ENCODE measurements at regions not wholly inside any gene's neighbourhood (a gene's known extent, or its start where the extent isn't known, plus 50 kb on each side); places are given as distances from the start of the nearest gene placed in this dataset.

DNA sequence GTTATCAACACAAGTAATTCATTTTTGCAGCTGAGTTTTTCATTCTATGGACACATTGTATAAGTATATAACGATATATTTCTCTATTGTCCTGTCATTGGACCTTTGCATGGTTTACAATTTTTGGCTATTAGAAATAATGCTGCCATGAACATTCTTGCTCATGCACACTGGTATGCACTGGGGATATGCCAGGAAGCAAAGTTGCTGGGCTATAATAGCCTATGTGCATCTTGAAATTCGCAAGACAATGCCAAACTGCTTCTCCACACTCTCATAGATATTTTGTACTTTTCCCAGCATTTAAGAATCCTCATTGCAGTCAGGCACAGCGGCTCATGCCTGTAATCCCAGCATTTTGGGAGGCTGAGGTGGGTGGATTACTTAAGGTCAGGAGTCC is 852.6 kb upstream of the ID2 start:
- peaks cover 2 to 16% of the 10 kb centered on the region in 2 donors for H3K4me1 Mint-ChIP-seq (ENCODE audit: low read depth in 2 of 2)
- no peaks in the 10 kb centered on the region for H3K9me3 Mint-ChIP-seq
- DNase-seq = no peak
- no peak for ATAC-seq (replicated peaks)
- no peak overlapping the region for H3K4me3 Mint-ChIP-seq
- H3K27me3 Mint-ChIP-seq = peaks cover 0 to 8% of the 10 kb centered on the region in 2 donors
- no peak overlapping the region for H3K27ac Mint-ChIP-seq
- H3K36me3 Mint-ChIP-seq (ENCODE audit: insufficient read depth) = peaks cover 2% of the 10 kb centered on the region

DNA sequence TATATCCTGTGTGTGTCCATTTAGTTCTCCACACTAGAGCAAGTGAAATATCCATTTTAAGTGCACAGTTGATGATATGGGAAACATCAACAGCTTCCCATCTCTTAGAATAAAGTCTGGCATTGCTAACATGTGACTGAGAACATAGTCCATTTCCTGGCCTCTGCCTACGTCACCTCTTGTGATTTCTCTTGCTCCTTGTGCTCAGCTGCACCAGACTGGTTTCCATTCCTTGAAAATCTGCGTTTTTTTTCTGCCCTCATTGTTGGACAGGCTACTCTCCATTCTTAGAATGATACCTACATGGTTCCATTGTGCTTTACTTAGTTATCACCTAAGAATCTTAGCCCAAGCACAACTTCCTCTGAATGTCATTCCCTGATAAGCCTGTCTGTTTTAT is 851.2 kb upstream of the ID2 start:
- Mint-ChIP-seq H3K9me3 (no peaks in the 10 kb centered on the region), H3K36me3 (ENCODE audit: insufficient read depth) (peaks cover 1% of the 10 kb centered on the region), H3K27me3 (peaks cover 0 to 8% of the 10 kb centered on the region in 2 donors), H3K4me3 (no peak overlapping the region), H3K4me1 (ENCODE audit: low read depth in 2 of 2) (peaks cover 2 to 17% of the 10 kb centered on the region in 2 donors), H3K27ac (no peak overlapping the region)
- no peak for DNase-seq
- ATAC-seq (replicated peaks) = no peak

DNA sequence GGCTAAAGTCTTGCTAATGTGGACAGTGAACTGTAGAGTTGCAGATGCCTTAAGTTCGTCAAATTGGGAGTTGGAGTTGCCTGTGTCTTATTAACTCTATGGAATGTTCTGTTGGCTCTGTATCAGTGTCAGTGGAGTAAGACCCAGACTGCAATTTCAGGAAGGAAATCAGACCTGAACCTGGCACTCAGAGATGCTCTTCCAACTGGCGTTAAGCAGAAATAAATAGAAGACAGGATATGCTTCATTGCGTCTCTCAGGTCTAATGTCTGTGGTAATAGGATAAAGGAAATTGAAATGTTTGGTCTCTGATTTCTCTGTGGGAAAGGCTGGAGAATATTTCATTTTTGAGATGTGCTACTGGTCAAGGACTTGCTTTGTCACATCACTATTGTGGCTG is 846.7 kb upstream of the ID2 start:
- H3K36me3 Mint-ChIP-seq (ENCODE audit: insufficient read depth) = no peaks in the 10 kb centered on the region
- H3K27ac Mint-ChIP-seq = peak overlapping the region in 1 of 2 donors; percentile 18
- H3K4me3 Mint-ChIP-seq = no peak overlapping the region
- H3K27me3 Mint-ChIP-seq = peaks cover 0 to 17% of the 10 kb centered on the region in 2 donors
- no peaks in the 10 kb centered on the region for H3K9me3 Mint-ChIP-seq
- ATAC-seq (replicated peaks) (no peak), DNase-seq (no peak)
- H3K4me1 Mint-ChIP-seq (ENCODE audit: low read depth in 2 of 2) = peaks cover 0 to 3% of the 10 kb centered on the region in 2 donors

DNA sequence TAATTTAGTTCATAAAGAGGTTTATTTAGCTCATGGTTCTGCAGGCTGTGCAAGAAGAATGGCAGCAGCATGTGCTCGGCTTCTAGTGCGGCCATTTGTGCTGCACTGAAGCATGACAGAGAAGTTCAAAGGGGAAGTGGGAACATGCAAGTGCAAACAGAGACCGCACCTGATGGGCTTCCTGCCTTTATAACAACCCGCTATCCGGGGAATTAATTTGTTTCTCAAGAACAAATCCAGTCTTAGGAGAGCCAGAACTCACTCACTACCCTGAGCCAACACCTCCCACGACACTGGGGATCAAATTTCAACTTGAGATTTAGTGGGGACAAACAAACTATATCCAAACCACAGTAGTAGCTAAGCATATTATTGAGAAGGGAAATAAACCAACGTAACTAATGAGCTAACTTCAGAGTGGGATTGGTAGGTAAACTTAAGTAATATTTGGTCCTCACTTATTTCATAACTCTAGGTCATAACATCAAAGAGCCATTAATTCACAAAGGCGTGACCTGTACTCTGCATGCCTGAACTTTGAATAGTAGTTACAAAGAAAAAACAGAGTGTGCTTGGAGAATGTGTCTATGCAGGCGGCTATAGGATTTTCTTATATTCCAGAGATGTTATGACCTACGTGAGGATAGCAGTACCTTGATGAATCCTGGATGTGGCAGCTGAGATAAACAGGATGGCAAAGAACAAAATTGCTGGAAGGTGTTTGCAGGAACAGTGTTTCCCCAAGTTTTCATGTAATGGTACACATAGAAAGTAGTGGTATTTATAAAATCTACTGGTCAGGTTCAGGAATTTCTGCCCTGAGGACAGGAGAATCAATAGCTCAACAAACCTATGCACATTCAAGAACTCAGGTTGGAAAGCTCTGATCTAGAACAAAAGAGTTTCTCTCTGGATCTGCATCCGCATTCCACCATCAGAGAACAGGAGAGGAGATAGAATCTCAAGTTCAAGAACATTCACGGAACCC is 845.9 kb upstream of the ID2 start:
- ATAC-seq (replicated peaks) (no peak), DNase-seq (no peak)
- Mint-ChIP-seq H3K27me3 (peaks cover 0 to 17% of the 10 kb centered on the region in 2 donors), H3K27ac (peak overlapping the region in 1 of 2 donors; percentile 18), H3K9me3 (no peaks in the 10 kb centered on the region), H3K36me3 (ENCODE audit: insufficient read depth) (no peaks in the 10 kb centered on the region), H3K4me1 (ENCODE audit: low read depth in 2 of 2) (peaks cover under 1 to 3% of the 10 kb centered on the region in 2 donors), H3K4me3 (no peak overlapping the region)

DNA sequence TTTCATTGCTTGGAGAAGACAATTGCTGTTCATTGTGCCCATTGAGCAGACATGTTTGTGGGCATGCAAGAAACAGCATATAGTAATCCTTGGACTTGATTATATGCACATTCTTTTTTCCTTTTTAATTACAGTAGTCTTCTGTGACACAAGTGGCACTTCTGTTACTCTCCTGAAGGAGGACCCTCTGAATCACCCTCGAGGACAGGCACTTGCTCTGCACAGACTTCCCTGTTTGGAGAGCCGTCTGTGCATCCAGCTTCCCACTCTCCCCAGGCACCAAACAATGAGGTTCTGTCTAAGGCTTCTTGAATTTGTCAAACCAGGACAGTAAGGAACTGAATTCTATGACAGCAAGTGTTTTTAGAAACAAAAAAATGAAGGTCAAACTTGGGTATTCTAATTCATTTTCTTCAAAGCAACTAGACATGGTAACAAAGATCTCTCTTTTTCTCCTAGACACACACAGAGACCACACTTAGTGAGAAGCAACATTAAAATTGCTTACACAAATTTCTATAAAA is 844.6 kb upstream of the ID2 start:
- Mint-ChIP-seq H3K4me3 (no peak overlapping the region), H3K27ac (no peak overlapping the region), H3K9me3 (no peaks in the 10 kb centered on the region), H3K36me3 (ENCODE audit: insufficient read depth) (no peaks in the 10 kb centered on the region), H3K27me3 (peaks cover 0 to 17% of the 10 kb centered on the region in 2 donors), H3K4me1 (ENCODE audit: low read depth in 2 of 2) (peaks cover 3 to 4% of the 10 kb centered on the region in 2 donors)
- ATAC-seq (replicated peaks) (no peak), DNase-seq (no peak)

DNA sequence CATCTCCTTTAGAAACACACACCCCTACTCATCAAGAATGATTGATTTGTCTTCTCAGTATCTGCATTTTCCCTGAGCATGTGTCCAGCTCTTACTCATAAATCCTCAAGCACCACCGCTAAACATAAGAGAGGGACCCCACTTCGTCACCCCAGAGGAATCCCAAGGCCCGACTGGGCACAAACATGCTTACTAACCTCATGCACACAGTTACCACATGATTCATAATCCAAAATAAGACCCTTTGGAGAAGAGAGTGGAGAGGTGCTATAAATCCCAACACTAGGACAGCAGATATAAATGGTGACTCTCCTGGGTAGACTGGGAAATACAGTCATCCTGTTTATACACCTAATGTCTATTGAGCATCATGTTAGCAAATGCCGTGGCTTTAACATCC is 843.2 kb upstream of the ID2 start:
- H3K27ac Mint-ChIP-seq = no peak overlapping the region
- peaks cover 3 to 4% of the 10 kb centered on the region in 2 donors for H3K4me1 Mint-ChIP-seq (ENCODE audit: low read depth in 2 of 2)
- H3K4me3 Mint-ChIP-seq = no peak overlapping the region
- H3K36me3 Mint-ChIP-seq (ENCODE audit: insufficient read depth) = no peaks in the 10 kb centered on the region
- H3K9me3 Mint-ChIP-seq = no peaks in the 10 kb centered on the region
- H3K27me3 Mint-ChIP-seq = peaks cover 0 to 9% of the 10 kb centered on the region in 2 donors
- ATAC-seq (replicated peaks) = no peak
- no peak for DNase-seq

DNA sequence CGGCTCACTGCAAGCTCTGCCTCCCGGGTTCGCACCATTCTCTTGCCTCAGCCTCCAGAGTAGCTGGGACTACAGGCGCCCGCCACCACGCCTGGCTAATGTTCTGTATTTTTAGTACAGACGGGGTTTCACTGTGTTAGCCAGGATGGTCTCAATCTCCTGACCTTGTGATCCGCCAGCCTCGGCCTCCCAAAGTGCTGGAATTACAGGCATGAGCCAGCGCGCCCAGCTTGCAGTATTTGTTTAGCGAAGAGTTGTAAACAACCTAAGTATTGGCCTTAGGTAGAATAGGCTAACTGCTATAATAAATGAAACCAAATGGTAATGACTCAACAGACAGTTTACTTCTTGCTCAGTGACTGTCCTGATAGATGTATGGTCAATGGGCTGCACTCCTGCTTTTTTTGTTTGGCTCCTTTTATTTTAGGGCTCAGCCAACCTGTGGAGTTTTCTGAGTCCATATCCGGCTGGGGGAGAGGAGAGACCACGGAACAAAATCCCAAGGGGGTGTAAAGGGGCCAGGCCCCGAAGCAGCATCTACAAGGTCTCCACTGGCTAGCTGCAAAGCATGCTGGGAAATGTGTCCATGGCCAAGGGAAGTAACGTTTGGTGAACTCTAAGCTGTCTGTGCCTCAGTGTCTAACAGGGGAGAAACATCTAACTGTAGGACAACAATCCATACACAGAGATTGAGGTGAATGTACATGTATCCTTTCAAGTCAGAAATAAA is 841.0 kb upstream of the ID2 start:
- peaks cover 0 to 4% of the 10 kb centered on the region in 2 donors for H3K4me1 Mint-ChIP-seq (ENCODE audit: low read depth in 2 of 2)
- no peak for ATAC-seq (replicated peaks)
- no peak overlapping the region for H3K27ac Mint-ChIP-seq
- DNase-seq = no peak
- no peaks in the 10 kb centered on the region for H3K9me3 Mint-ChIP-seq
- no peak overlapping the region for H3K4me3 Mint-ChIP-seq
- H3K27me3 Mint-ChIP-seq = peaks cover 0 to 9% of the 10 kb centered on the region in 2 donors
- no peaks in the 10 kb centered on the region for H3K36me3 Mint-ChIP-seq (ENCODE audit: insufficient read depth)

DNA sequence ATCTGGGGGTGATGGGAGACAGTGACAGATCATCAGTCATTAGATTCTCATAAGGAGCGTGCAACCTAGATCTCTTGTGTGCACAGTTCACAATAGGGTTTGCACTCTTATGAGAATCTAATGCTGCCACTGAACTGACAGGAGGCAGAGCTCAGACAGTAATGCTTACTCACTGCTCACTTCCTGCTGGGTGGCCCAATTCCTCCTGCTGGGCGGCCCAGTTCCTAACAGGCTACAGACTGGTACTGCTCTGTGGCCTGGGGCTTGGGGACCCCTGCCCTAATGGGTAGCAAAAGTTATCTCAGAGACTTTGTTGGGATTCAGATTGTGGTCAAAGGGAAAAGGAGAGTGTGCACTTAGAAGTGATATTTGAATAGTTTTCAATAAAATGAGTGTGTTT is 840.1 kb upstream of the ID2 start:
- Mint-ChIP-seq H3K27ac (peak overlapping the region in 1 of 2 donors; percentile 44), H3K9me3 (no peaks in the 10 kb centered on the region), H3K4me1 (ENCODE audit: low read depth in 2 of 2) (peaks cover 0 to 4% of the 10 kb centered on the region in 2 donors), H3K27me3 (peaks cover 0 to 9% of the 10 kb centered on the region in 2 donors), H3K4me3 (no peak overlapping the region), H3K36me3 (ENCODE audit: insufficient read depth) (no peaks in the 10 kb centered on the region)
- ATAC-seq (replicated peaks) = peak; percentile 54
- DNase-seq = no peak

DNA sequence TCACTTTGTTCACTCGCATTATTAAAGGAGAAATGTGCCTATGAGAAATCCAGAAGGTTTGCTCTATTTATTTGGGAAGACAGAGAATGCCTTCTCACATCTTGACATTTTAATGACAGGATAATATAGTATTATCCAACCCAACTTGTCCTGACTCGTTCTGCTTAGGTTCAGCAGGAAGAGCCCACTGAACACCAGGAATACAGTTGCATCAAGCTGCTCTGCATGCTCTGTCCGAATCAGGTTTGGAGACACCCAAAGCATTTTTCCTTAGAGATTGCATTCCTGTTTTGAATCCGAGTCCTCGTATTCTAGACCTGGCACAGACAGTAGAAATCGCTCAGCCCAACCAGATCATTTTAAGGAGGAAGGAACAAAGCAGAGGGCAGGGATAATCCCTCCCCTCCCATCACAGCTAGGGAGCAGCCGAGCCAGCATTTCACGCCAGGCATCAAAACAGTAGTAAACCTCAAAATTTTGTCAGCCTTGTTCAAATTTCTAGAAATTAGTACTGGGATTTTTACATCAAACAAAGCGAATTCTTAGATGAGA is 837.4 kb upstream of the ID2 start:
- H3K9me3 Mint-ChIP-seq = no peaks in the 10 kb centered on the region
- DNase-seq = no peak
- H3K27ac Mint-ChIP-seq = no peak overlapping the region

DNA sequence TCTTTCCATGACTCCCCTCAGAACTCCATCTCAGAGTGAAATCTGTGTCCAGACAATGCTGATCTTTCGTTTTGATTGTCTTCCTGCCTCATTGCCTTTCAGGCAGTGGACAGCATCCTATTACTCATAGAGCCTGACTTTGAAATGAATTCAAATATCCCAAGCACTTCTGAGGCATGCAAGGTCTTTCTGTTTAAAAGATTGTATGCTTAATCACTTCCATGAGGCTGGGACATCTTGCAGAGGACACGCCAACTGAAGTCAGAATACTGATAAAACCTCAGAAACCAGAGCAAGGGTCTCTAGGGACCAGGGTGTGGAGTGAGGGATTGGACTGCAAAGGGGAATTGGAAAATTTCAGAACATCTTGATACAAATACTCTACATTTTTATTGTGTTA is 836.5 kb upstream of the ID2 start:
- Mint-ChIP-seq H3K27ac (no peak overlapping the region), H3K36me3 (ENCODE audit: insufficient read depth) (no peaks in the 10 kb centered on the region), H3K4me3 (no peak overlapping the region), H3K9me3 (no peaks in the 10 kb centered on the region), H3K4me1 (ENCODE audit: low read depth in 2 of 2) (peaks cover 10% of the 10 kb centered on the region in 2 donors), H3K27me3 (peaks cover 0 to 4% of the 10 kb centered on the region in 2 donors)
- no peak for DNase-seq
- ATAC-seq (replicated peaks) = no peak

More for the DNA sequence above, 837.4 kb upstream of the ID2 start:
- ATAC-seq (replicated peaks) = no peak
- Mint-ChIP-seq H3K4me1 (ENCODE audit: low read depth in 2 of 2) (peaks cover 10% of the 10 kb centered on the region in 2 donors), H3K4me3 (no peak overlapping the region), H3K27me3 (no peaks in the 10 kb centered on the region), H3K36me3 (ENCODE audit: insufficient read depth) (no peaks in the 10 kb centered on the region)

DNA sequence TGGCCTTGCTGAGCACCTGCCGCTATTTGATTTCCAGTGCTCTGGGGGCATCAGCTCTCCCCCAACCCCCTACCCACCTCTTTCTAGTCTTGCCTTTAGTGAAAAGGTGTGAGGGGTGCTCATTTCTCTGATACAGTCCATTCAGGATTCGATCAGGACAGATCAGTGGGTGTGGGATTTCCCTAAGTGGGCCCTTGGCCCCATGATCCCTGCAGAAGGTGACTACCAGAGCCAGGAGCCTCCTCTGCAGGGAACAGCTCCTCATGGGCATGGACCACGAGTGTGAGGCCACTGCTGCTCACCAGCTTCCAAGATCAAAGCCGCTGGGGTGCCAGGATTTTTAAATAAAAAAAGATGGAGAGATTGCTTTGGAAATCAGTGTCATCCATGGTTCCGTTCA is 835.2 kb upstream of the ID2 start:
- Mint-ChIP-seq H3K27ac (no peak overlapping the region), H3K36me3 (ENCODE audit: insufficient read depth) (no peaks in the 10 kb centered on the region), H3K27me3 (peaks cover 0 to 6% of the 10 kb centered on the region in 2 donors), H3K9me3 (no peaks in the 10 kb centered on the region), H3K4me1 (ENCODE audit: low read depth in 2 of 2) (peaks cover 8 to 10% of the 10 kb centered on the region in 2 donors), H3K4me3 (no peak overlapping the region)
- DNase-seq (no peak), ATAC-seq (replicated peaks) (no peak)

DNA sequence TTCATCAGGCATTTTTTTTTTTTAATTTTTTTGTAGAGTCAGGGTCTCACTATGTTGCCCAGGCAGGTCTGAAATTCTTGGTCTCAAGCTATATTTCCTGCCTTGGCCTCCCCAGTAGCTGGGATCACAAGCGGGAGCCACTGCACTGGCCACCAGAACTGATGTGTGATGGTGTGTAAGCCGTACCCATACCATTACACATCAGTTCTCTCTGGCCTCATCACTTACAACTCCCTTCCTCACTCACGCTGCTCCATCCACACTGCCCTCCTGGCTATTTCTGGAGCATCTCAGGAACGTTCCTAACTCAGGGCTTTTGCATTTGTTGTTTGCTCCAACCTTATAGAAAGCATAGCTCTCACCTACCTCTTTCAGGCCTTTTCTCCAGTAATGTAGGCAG is 834.5 kb upstream of the ID2 start:
- H3K4me3 Mint-ChIP-seq = no peak overlapping the region
- H3K9me3 Mint-ChIP-seq = no peaks in the 10 kb centered on the region
- H3K27me3 Mint-ChIP-seq = peaks cover 0 to 6% of the 10 kb centered on the region in 2 donors
- peak overlapping the region; percentile 23 to 88 for H3K27ac Mint-ChIP-seq
- no peaks in the 10 kb centered on the region for H3K36me3 Mint-ChIP-seq (ENCODE audit: insufficient read depth)
- no peak for DNase-seq
- H3K4me1 Mint-ChIP-seq (ENCODE audit: low read depth in 2 of 2) = peaks cover 6 to 10% of the 10 kb centered on the region in 2 donors
- ATAC-seq (replicated peaks) = no peak

DNA sequence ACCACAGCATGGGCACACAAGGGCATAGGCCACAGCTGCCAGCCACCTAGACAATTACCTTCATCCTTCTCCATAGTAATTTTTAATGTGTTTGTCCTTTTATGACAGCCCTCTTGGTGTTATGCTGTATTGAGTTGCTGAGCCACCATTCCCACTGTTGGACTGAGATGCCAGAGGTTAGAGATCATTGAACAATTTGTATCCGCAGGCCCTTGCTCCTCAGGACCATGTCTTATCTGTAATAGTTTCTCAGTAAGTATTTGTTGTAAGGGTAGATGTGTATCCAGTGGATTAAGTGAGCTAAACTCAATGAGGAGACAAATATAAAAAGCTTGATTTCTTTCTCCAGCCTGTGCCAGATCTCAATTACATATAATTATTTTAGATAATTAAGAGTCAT is 832.8 kb upstream of the ID2 start:
- no peak for DNase-seq
- H3K4me1 Mint-ChIP-seq (ENCODE audit: low read depth in 2 of 2) = peaks cover 6 to 10% of the 10 kb centered on the region in 2 donors
- peaks cover 0 to 6% of the 10 kb centered on the region in 2 donors for H3K27me3 Mint-ChIP-seq
- H3K36me3 Mint-ChIP-seq (ENCODE audit: insufficient read depth) = no peaks in the 10 kb centered on the region
- peak overlapping the region in 1 of 2 donors; percentile 67 for H3K27ac Mint-ChIP-seq
- no peak overlapping the region for H3K4me3 Mint-ChIP-seq
- no peaks in the 10 kb centered on the region for H3K9me3 Mint-ChIP-seq
- ATAC-seq (replicated peaks) = no peak
